Common myeloid progenitor, CD34-positive (primary cell): ENCODE measurements at regions not wholly inside any gene's neighbourhood (a gene's known extent, or its start where the extent isn't known, plus 50 kb on each side); places are given as distances from the start of the nearest gene placed in this dataset.

Experiments used
- CTCF ChIA-PET: fragments of 350-600 bp; sonication (Branson Sonifier 250); formaldehyde crosslinking; loops from one replicate; lab custom pipeline; 2021; ENCODE audit warnings: antibody characterized with exemption; lab: Charles Lee
- POLR2A ChIA-PET: fragments of 350-600 bp; sonication (Branson Sonifier 250); formaldehyde crosslinking; loops from one replicate; lab custom pipeline; 2021; ENCODE audit warnings: antibody characterized with exemption; lab: Charles Lee
- DNase-seq, 3 donors: peaks; one replicate each; pipeline versions ENCODE4 v3.0.0 to v3.0.0-alpha.2; 2013
- H3K27ac ChIP-seq, 2 experiments: 1 replicate in 1 of 2; 2 replicates in 1 of 2; pipeline ENCODE4 v1.7.0; 2013; ENCODE audit warnings: inconsistent platforms in 2 of 2, low read length in 2 of 2, mild to moderate bottlenecking in 2 of 2, low read depth in 1 of 2, moderate library complexity in 1 of 2; ENCODE audit not compliant: severe bottlenecking in 2 of 2, insufficient read depth in 1 of 2, poor library complexity in 1 of 2
- H3K27me3 ChIP-seq, 5 experiments: replicated peaks in 2 of 5; 1 replicate in 3 of 5; 2 replicates in 2 of 5; pipeline versions ENCODE4 v1.6.1 to v1.7.0; 2013; ENCODE audit warnings: low read length in 4 of 5, mild to moderate bottlenecking in 2 of 5, moderate library complexity in 2 of 5, inconsistent platforms in 1 of 5; ENCODE audit not compliant: insufficient read depth in 5 of 5, control insufficient read depth in 4 of 5
- H3K36me3 ChIP-seq, 4 experiments: 1 replicate in 2 of 4; 2 replicates in 2 of 4; pipeline versions ENCODE4 v1.6.1 to v1.7.0; 2013; ENCODE audit warnings: low read length in 3 of 4, control low read depth in 1 of 4, mild to moderate bottlenecking in 1 of 4; ENCODE audit not compliant: control insufficient read depth in 4 of 4, insufficient read depth in 4 of 4
- H3K4me1 ChIP-seq, 4 experiments: 1 replicate in 3 of 4; 2 replicates in 1 of 4; pipeline versions ENCODE4 v1.6.1 to v1.7.1; 2013; ENCODE audit warnings: low read length in 3 of 4, mild to moderate bottlenecking in 3 of 4, control low read depth in 1 of 4, inconsistent platforms in 1 of 4, moderate library complexity in 1 of 4; ENCODE audit not compliant: control insufficient read depth in 4 of 4, insufficient read depth in 4 of 4; ENCODE audit errors: control extremely low read depth in 1 of 4
- H3K4me3 ChIP-seq, 7 experiments: 1 replicate in 4 of 7; 2 replicates in 3 of 7; pipeline versions ENCODE4 v1.5.1 to v1.7.0; 2013; ENCODE audit warnings: mild to moderate bottlenecking in 7 of 7, low read length in 6 of 7, moderate library complexity in 6 of 7, inconsistent platforms in 2 of 7, low read depth in 2 of 7, control low read depth in 1 of 7; ENCODE audit not compliant: insufficient read depth in 4 of 7, control insufficient read depth in 1 of 7; ENCODE audit errors: extremely low read depth in 1 of 7
- H3K9me3 ChIP-seq, 5 experiments: 1 replicate in 4 of 5; 2 replicates in 1 of 5; pipeline versions ENCODE4 v1.6.1 to v1.7.1; 2013; ENCODE audit warnings: low read length in 4 of 5, mild to moderate bottlenecking in 2 of 5, inconsistent platforms in 1 of 5, low read depth in 1 of 5, moderate library complexity in 1 of 5; ENCODE audit not compliant: control insufficient read depth in 4 of 5, insufficient read depth in 2 of 5; ENCODE audit errors: control extremely low read depth in 1 of 5
- WGBS: methylation state at CpG from one replicate; pipeline ENCODE4 v1.1.5; 2013; ENCODE audit not compliant: insufficient coverage; 5-methylcytosine and 5-hydroxymethylcytosine counted together

- Histone ChIP-seq H3K27ac (no peak overlapping the region), H3K9me3 (peaks cover 0 to 2% (median 0%) of the 10 kb centered on the region in 5 experiments), H3K36me3 (no peaks in the 10 kb centered on the region), H3K27me3 (no peaks in the 10 kb centered on the region), H3K4me1 (peaks cover 2 to 9% (median 4%) of the 10 kb centered on the region in 4 experiments), H3K4me3 (no peak overlapping the region)
- POLR2A ChIA-PET = no interaction called here
- CTCF ChIA-PET = no interaction called here
- WGBS = no CpG with 5 or more reads among the region's 2 CpGs
- DNase-seq = peak in 2 of 3 donors; percentile 74 to 81
Measured at GRCh38 chr3:23055733-23056376, 147.3 kb upstream of the UBE2E2 start.

GRCh38 chr3:23062582-23062981 lies 140.5 kb upstream of the UBE2E2 start:
- ChIA-PET CTCF (no interaction called here), POLR2A (no interaction called here)
- no peak for DNase-seq
- Histone ChIP-seq H3K36me3 (no peaks in the 10 kb centered on the region), H3K27ac (no peak overlapping the region), H3K4me3 (no peak overlapping the region), H3K27me3 (no peaks in the 10 kb centered on the region), H3K9me3 (peaks cover 0 to 2% (median 0%) of the 10 kb centered on the region in 5 experiments), H3K4me1 (peaks cover 3 to 6% (median 4%) of the 10 kb centered on the region in 4 experiments)
- WGBS = 92% methylated on average over 1 of the region's 1 CpG

- Histone ChIP-seq H3K27me3 (no peaks in the 10 kb centered on the region), H3K4me1 (peaks cover 5 to 10% (median 5%) of the 10 kb centered on the region in 4 experiments), H3K36me3 (no peaks in the 10 kb centered on the region), H3K27ac (no peak overlapping the region), H3K9me3 (peaks cover 0 to 4% (median 0%) of the 10 kb centered on the region in 5 experiments), H3K4me3 (no peak overlapping the region)
- ChIA-PET CTCF (interaction anchor here (0.6 kb wide), 1 partner anchor 73 kb away, joined by 4 read pairs; no protein-coding TSS in a partner anchor), POLR2A (no interaction called here)
- 100% methylated on average over 1 of the region's 1 CpG for WGBS
- peak in 1 of 3 donors; percentile 23 for DNase-seq
Measured at GRCh38 chr3:23062982-23063381, 140.1 kb upstream of the UBE2E2 start.

- no peaks in the 10 kb centered on the region for H3K27me3 ChIP-seq
- peaks cover 9 to 41% (median 21%) of the 10 kb centered on the region in 4 experiments for H3K4me1 ChIP-seq
- peaks cover 0 to 4% (median 0%) of the 10 kb centered on the region in 5 experiments for H3K9me3 ChIP-seq
- POLR2A ChIA-PET = no interaction called here
- no peak overlapping the region for H3K4me3 ChIP-seq
- H3K27ac ChIP-seq = no peak overlapping the region
- CTCF ChIA-PET = no interaction called here
- no peak for DNase-seq
- H3K36me3 ChIP-seq = no peaks in the 10 kb centered on the region
Measured at GRCh38 chr3:23067116-23067515, 136.0 kb upstream of the UBE2E2 start.

GRCh38 chr3:23068016-23068728 lies 135.0 kb upstream of the UBE2E2 start:
- H3K4me3 ChIP-seq = no peak overlapping the region
- POLR2A ChIA-PET = no interaction called here
- H3K9me3 ChIP-seq = peaks cover 0 to 4% (median 0%) of the 10 kb centered on the region in 5 experiments
- WGBS = 80% methylated on average over 2 of the region's 4 CpGs
- no peaks in the 10 kb centered on the region for H3K27me3 ChIP-seq
- H3K27ac ChIP-seq = no peak overlapping the region
- H3K36me3 ChIP-seq = no peaks in the 10 kb centered on the region
- peak in 2 of 3 donors; percentile 14 to 23 for DNase-seq
- H3K4me1 ChIP-seq = peaks cover 11 to 51% (median 26%) of the 10 kb centered on the region in 4 experiments
- CTCF ChIA-PET = interaction anchor here (1.0 kb wide), 1 partner anchor 9 kb away, joined by 3 read pairs; no protein-coding TSS in a partner anchor

GRCh38 chr3:23071296-23071695 lies 131.8 kb upstream of the UBE2E2 start:
- DNase-seq = peak; percentile 36 to 93 (median 88)
- H3K27ac ChIP-seq = peak overlapping the region in 1 of 2 experiments; percentile 30
- peaks cover 0 to 4% (median 0%) of the 10 kb centered on the region in 5 experiments for H3K9me3 ChIP-seq
- CTCF ChIA-PET = no interaction called here
- H3K4me3 ChIP-seq = no peak overlapping the region
- POLR2A ChIA-PET = interaction anchor here (1.2 kb wide), 1 partner anchor 9 kb away, joined by 5 read pairs; no protein-coding TSS in a partner anchor
- H3K36me3 ChIP-seq = no peaks in the 10 kb centered on the region
- 0% methylated on average over 2 of the region's 2 CpGs for WGBS
- no peaks in the 10 kb centered on the region for H3K27me3 ChIP-seq
- peaks cover 11 to 53% (median 24%) of the 10 kb centered on the region in 4 experiments for H3K4me1 ChIP-seq

GRCh38 chr3:23071758-23072157 lies 131.4 kb upstream of the UBE2E2 start:
- Histone ChIP-seq H3K9me3 (peaks cover 0 to 4% (median 0%) of the 10 kb centered on the region in 5 experiments), H3K36me3 (no peaks in the 10 kb centered on the region), H3K27me3 (no peaks in the 10 kb centered on the region), H3K27ac (peak overlapping the region in 1 of 2 experiments; percentile 30), H3K4me1 (peaks cover 11 to 53% (median 24%) of the 10 kb centered on the region in 4 experiments), H3K4me3 (peak overlapping the region in 3 of 7 experiments; percentile 14 to 44 (median 19))
- ChIA-PET CTCF (no interaction called here), POLR2A (interaction anchor here (1.2 kb wide), 1 partner anchor 8 kb away, joined by 5 read pairs; no protein-coding TSS in a partner anchor)
- whole genome bisulfite sequencing = 80% methylated on average over 1 of the region's 1 CpG
- peak; percentile 63 to 94 (median 92) for DNase-seq
